Loucy (cell line): ENCODE measurements at regions not wholly inside any gene's neighbourhood (a gene's known extent, or its start where the extent isn't known, plus 50 kb on each side); places are given as distances from the start of the nearest gene placed in this dataset.

Source experiments
- H2AFZ ChIP-seq: fragments of 200-600 bp; sonication (generic); 2 replicates; pipeline ENCODE4 v1.6.0; 2016; ENCODE audit warnings: antibody characterized with exemption, mild to moderate bottlenecking, low read length, moderate library complexity
- H3F3A ChIP-seq: fragments of 200-600 bp; 2 replicates; pipeline ENCODE4 v1.6.0; 2016; ENCODE audit warnings: antibody characterized with exemption, low read depth, mild to moderate bottlenecking
- H3K27me3 ChIP-seq: fragments of 200-600 bp; sonication (generic); 2 replicates; pipeline ENCODE4 v1.6.1; 2014; ENCODE audit warnings: low read length, mild to moderate bottlenecking; ENCODE audit not compliant: insufficient read depth, poor library complexity, severe bottlenecking
- H3K36me3 ChIP-seq: fragments of 200-600 bp; sonication (generic); 2 replicates; pipeline ENCODE4 v1.6.1; 2016; ENCODE audit warnings: low read length; ENCODE audit not compliant: insufficient read depth
- H3K4me1 ChIP-seq: fragments of 200-600 bp; sonication (generic); 2 replicates; pipeline ENCODE4 v1.5.1; 2014; ENCODE audit warnings: low read length, mild to moderate bottlenecking; ENCODE audit not compliant: insufficient read depth, poor library complexity, severe bottlenecking
- H3K4me2 ChIP-seq: fragments of 200-600 bp; sonication (generic); 2 replicates; pipeline ENCODE4 v1.6.0; 2014; ENCODE audit warnings: antibody characterized with exemption, low read length, low read depth, mild to moderate bottlenecking; ENCODE audit not compliant: poor library complexity, severe bottlenecking
- H3K4me3 ChIP-seq: fragments of 200-600 bp; sonication (generic); 2 replicates; pipeline ENCODE4 v1.5.1; 2014; ENCODE audit warnings: low read length, mild to moderate bottlenecking, mixed read lengths; ENCODE audit not compliant: poor library complexity, severe bottlenecking
- H3K79me2 ChIP-seq: fragments of 200-600 bp; sonication (generic); 2 replicates; pipeline ENCODE4 v1.6.1; 2014; ENCODE audit warnings: low read length; ENCODE audit not compliant: insufficient read depth
- H3K9ac ChIP-seq: fragments of 200-600 bp; sonication (generic); 2 replicates; pipeline ENCODE4 v1.6.0; 2014; ENCODE audit warnings: mild to moderate bottlenecking, low read depth, low read length, moderate library complexity; ENCODE audit not compliant: poor library complexity, severe bottlenecking
- H3K9me2 ChIP-seq: fragments of 200-600 bp; sonication (generic); replicated peaks from 2 replicates; pipeline ENCODE4 v1.6.1; 2016; ENCODE audit warnings: low read depth, low read length, mixed read lengths
- H3K9me3 ChIP-seq: fragments of 200-600 bp; sonication (generic); 2 replicates; pipeline ENCODE4 v1.6.1; 2014; ENCODE audit warnings: mild to moderate bottlenecking, antibody characterized with exemption, low read length, low read depth; ENCODE audit not compliant: insufficient read depth
- H4K20me1 ChIP-seq: fragments of 200-600 bp; sonication (generic); 2 replicates; pipeline ENCODE4 v1.6.0; 2014; ENCODE audit warnings: antibody characterized with exemption, low read length, mild to moderate bottlenecking; ENCODE audit not compliant: insufficient read depth, poor library complexity, severe bottlenecking
- EZH2phosphoT487 ChIP-seq: fragments of 200-600 bp; IDR thresholded peaks from 2 replicates; pipeline ENCODE4 v1.6.1; 2018; ENCODE audit warnings: antibody characterized with exemption, mild to moderate bottlenecking, moderate library complexity, borderline replicate concordance
- TF ChIP-seq, protein P1 (sequence below): fragments of 200-600 bp; sonication (generic); conservative IDR thresholded peaks from 2 replicates; pipeline ENCODE4 v1.5.1; 2014; ENCODE audit warnings: mild to moderate bottlenecking, antibody characterized with exemption, low read length

GRCh38 chr11:126129727-126130671 lies 67.3 kb upstream of the CDON start:
- Histone ChIP-seq H2AFZ (no peak overlapping the region), H3K9me2 (no peaks in the 10 kb centered on the region), H3K4me3 (no peak overlapping the region), H3K4me2 (no peak overlapping the region), H3K4me1 (no peaks in the 10 kb centered on the region), H3K9me3 (no peaks in the 10 kb centered on the region), H3K9ac (no peak overlapping the region), H3F3A (no peaks in the 10 kb centered on the region), H3K27me3 (no peaks in the 10 kb centered on the region), H3K36me3 (no peaks in the 10 kb centered on the region), H4K20me1 (no peaks in the 10 kb centered on the region), H3K79me2 (no peaks in the 10 kb centered on the region)
- TF ChIP-seq, protein P1, sequence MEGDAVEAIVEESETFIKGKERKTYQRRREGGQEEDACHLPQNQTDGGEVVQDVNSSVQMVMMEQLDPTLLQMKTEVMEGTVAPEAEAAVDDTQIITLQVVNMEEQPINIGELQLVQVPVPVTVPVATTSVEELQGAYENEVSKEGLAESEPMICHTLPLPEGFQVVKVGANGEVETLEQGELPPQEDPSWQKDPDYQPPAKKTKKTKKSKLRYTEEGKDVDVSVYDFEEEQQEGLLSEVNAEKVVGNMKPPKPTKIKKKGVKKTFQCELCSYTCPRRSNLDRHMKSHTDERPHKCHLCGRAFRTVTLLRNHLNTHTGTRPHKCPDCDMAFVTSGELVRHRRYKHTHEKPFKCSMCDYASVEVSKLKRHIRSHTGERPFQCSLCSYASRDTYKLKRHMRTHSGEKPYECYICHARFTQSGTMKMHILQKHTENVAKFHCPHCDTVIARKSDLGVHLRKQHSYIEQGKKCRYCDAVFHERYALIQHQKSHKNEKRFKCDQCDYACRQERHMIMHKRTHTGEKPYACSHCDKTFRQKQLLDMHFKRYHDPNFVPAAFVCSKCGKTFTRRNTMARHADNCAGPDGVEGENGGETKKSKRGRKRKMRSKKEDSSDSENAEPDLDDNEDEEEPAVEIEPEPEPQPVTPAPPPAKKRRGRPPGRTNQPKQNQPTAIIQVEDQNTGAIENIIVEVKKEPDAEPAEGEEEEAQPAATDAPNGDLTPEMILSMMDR: no peak
- no peak for TF ChIP-seq EZH2phosphoT487

DNA sequence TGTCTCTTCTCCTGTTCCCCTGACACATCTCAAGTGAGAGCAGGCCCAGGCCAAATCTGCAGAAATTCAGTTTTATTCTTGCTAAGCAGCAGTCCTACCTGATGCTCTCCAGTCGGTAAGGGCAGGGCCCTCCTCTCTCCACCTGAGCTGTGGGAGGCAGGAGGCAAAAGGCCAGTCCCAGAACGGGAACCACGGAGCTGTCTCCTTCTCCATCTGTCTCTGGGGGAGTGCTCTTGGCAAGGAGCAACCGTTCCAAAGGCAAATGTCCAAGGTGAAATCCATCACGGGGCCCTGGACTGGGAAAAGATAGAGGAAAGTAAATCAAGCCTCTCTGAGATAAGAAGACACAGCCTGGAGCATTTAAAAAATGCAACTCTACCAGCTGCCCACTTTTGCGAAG lies 65.2 kb upstream of the CDON start:
- H3K79me2 ChIP-seq: no peaks in the 10 kb centered on the region
- no peaks in the 10 kb centered on the region for H3K36me3 ChIP-seq
- H3K4me1 ChIP-seq: no peaks in the 10 kb centered on the region
- H3K9me2 ChIP-seq: no peaks in the 10 kb centered on the region
- no peak for TF ChIP-seq EZH2phosphoT487
- H3K4me3 ChIP-seq: no peak overlapping the region
- H2AFZ ChIP-seq: no peak overlapping the region
- H3F3A ChIP-seq: no peaks in the 10 kb centered on the region
- no peaks in the 10 kb centered on the region for H3K27me3 ChIP-seq
- no peaks in the 10 kb centered on the region for H3K9me3 ChIP-seq
- H4K20me1 ChIP-seq: no peaks in the 10 kb centered on the region
- H3K9ac ChIP-seq: no peak overlapping the region
- no peak overlapping the region for H3K4me2 ChIP-seq

DNA sequence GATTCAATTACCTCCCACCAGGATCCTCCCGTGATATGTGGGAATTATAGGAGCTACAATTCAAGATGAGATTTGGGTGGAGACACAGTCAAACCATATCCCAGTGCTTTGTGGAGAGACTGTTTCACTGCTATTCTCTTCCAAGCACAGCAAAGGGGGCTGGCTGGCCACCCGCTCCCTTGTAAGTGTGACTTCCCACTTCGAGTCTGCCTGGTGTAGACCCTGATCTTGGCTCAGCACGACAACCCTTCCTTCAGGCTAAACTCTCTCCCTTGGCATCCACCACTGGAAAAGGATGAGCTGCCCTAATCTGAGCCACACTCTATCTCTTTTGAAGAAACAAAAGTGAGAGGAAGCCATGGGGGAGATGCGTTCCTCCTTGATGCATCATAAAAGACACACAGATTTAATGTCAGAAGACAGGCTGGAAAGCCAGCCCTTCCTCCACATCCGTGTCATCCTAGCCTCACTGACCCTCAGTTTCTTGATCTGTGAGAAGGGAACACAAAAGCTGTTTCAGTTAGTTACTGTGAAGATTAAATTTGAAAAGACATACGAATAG lies 64.7 kb upstream of the CDON start:
- no peak overlapping the region for H3K4me3 ChIP-seq
- H3K27me3 ChIP-seq: no peaks in the 10 kb centered on the region
- no peaks in the 10 kb centered on the region for H3K9me3 ChIP-seq
- no peaks in the 10 kb centered on the region for H3F3A ChIP-seq
- no peak for TF ChIP-seq EZH2phosphoT487
- TF ChIP-seq, protein P1: no peak
- H3K4me1 ChIP-seq: no peaks in the 10 kb centered on the region
- no peak overlapping the region for H3K4me2 ChIP-seq
- H2AFZ ChIP-seq: no peak overlapping the region
- no peaks in the 10 kb centered on the region for H4K20me1 ChIP-seq
- no peaks in the 10 kb centered on the region for H3K36me3 ChIP-seq
- no peak overlapping the region for H3K9ac ChIP-seq
- H3K79me2 ChIP-seq: no peaks in the 10 kb centered on the region
- no peaks in the 10 kb centered on the region for H3K9me2 ChIP-seq
